ENCODE measurements at regions not wholly inside any gene's neighbourhood (a gene's known extent, or its start where the extent isn't known, plus 50 kb on each side); places are given as distances from the start of the nearest gene placed in this dataset.

DNA sequence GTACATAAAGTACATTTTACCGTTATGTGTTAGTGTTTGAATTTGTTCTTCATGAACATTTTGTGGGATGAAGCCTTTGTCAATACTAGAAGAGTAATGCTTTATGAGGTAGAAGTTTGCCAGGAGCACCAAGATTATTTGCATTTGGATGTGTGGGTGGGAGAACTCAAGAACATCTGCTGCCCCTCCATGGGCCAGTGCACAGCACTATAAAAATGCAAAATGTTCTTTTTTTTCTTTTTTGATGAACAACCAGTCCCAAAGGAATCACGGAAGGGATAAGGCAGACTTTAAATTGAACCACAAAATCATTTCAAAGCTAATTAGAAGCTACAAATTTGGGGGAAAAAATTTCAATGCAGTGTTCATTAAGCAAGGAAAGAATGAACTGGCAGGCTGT lies 300.3 kb upstream of the NWD2 start:
- WGBS, 2 donors, result 65 to 66% methylated on average over 2 of the region's 2 CpGs
- H3K27ac ChIP-seq, result no peak overlapping the region

DNA sequence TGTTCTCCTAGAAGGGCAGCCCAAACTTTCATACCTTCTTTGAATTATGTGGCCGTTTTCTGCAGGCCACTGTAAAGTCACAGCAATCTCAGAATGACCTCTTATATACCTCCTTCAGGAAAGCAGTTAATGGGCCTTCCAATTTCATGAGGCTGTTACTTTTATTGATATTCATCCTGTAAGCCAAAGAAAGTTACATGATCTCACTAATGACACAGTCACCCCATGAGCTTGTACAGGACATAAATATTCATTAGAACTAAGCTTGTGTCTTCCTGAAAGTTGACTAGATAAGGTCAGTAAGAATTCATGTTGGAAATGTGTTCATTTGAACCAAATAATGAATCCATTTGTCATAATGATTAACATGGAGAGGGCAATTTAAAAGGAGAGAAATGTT lies 283.1 kb upstream of the NWD2 start:
- TF ChIP-seq EP300 (IDR thresholded peaks at IDR 0.05) (no peak), POLR2AphosphoS5 (IDR thresholded peaks at IDR 0.05) (no peak)
- H3K4me3 ChIP-seq, result no peak overlapping the region
- H3K27ac ChIP-seq, result no peak overlapping the region
- 68 to 71% methylated on average over 1 of the region's 1 CpG for WGBS, 2 donors
- no peaks in the 10 kb centered on the region for H3K4me1 ChIP-seq
- H3K9me3 ChIP-seq, result no peaks in the 10 kb centered on the region
- H3K36me3 ChIP-seq, result no peaks in the 10 kb centered on the region
- no peak for DNase-seq
- no peak for ATAC-seq (ENCODE audit: low FRiP score in 2 of 2)
- no peaks in the 10 kb centered on the region for H3K27me3 ChIP-seq

More for the DNA sequence above, 300.3 kb upstream of the NWD2 start:
- no peak overlapping the region for H3K4me3 ChIP-seq
- H3K4me1 ChIP-seq, result no peaks in the 10 kb centered on the region
- ATAC-seq (ENCODE audit: low FRiP score in 2 of 2), result no peak
- H3K9me3 ChIP-seq, result no peaks in the 10 kb centered on the region
- no peak for TF ChIP-seq POLR2A (IDR thresholded peaks at IDR 0.05)
- TF ChIP-seq CTCF (IDR thresholded peaks at IDR 0.05), result no peak
- no peak for TF ChIP-seq EP300 (IDR thresholded peaks at IDR 0.05)
- no peak for TF ChIP-seq POLR2AphosphoS5 (IDR thresholded peaks at IDR 0.05)
- H3K27me3 ChIP-seq, result no peaks in the 10 kb centered on the region
- no peak for DNase-seq
- no peaks in the 10 kb centered on the region for H3K36me3 ChIP-seq

- Histone ChIP-seq H3K9me3 (no peaks in the 10 kb centered on the region), H3K36me3 (no peaks in the 10 kb centered on the region), H3K27ac (no peak overlapping the region), H3K27me3 (no peaks in the 10 kb centered on the region), H3K4me3 (no peak overlapping the region), H3K4me1 (no peaks in the 10 kb centered on the region)
- whole genome bisulfite sequencing, 2 donors, result 81 to 86% methylated on average over 2 of the region's 2 CpGs
- TF ChIP-seq EP300 (IDR thresholded peaks at IDR 0.05), result no peak
- no peak for TF ChIP-seq CTCF (IDR thresholded peaks at IDR 0.05)
- no peak for TF ChIP-seq POLR2A (IDR thresholded peaks at IDR 0.05)
- TF ChIP-seq POLR2AphosphoS5 (IDR thresholded peaks at IDR 0.05), result no peak
- ATAC-seq (ENCODE audit: low FRiP score in 2 of 2), result no peak
- DNase-seq, result no peak
Observed at GRCh38 chr4:36966756-36967460, 277.6 kb upstream of the NWD2 start.

DNA sequence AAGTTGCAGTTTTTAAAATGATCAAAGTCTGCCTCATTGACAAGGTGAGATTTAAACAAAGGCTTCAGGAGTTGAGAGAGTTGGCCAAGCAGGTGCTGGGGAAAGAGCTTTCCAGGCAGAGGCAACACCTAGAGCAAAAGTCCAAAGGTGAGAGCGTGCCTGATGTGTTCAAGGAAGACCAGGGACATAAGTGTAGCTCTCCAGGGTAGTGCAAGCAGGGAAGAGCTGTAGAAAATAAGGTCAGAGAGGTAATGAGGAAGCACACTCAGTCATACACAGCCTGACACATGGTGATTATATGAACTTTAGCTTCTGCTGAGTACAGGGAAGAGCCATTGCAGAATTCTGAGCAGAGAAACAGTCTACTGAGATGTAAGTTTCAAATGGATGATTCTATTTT lies 265.0 kb upstream of the NWD2 start:
- H3K27ac ChIP-seq, result no peak overlapping the region
- no peaks in the 10 kb centered on the region for H3K36me3 ChIP-seq
- H3K4me3 ChIP-seq, result no peak overlapping the region
- TF ChIP-seq EP300 (IDR thresholded peaks at IDR 0.05) (no peak), CTCF (IDR thresholded peaks at IDR 0.05) (no peak), POLR2AphosphoS5 (IDR thresholded peaks at IDR 0.05) (no peak), POLR2A (IDR thresholded peaks at IDR 0.05) (no peak)
- no peak for ATAC-seq (ENCODE audit: low FRiP score in 2 of 2)
- no peak for DNase-seq
- H3K9me3 ChIP-seq, result no peaks in the 10 kb centered on the region
- 53 to 63% methylated on average over 1 of the region's 1 CpG for WGBS, 2 donors
- no peaks in the 10 kb centered on the region for H3K4me1 ChIP-seq
- H3K27me3 ChIP-seq, result no peaks in the 10 kb centered on the region

DNA sequence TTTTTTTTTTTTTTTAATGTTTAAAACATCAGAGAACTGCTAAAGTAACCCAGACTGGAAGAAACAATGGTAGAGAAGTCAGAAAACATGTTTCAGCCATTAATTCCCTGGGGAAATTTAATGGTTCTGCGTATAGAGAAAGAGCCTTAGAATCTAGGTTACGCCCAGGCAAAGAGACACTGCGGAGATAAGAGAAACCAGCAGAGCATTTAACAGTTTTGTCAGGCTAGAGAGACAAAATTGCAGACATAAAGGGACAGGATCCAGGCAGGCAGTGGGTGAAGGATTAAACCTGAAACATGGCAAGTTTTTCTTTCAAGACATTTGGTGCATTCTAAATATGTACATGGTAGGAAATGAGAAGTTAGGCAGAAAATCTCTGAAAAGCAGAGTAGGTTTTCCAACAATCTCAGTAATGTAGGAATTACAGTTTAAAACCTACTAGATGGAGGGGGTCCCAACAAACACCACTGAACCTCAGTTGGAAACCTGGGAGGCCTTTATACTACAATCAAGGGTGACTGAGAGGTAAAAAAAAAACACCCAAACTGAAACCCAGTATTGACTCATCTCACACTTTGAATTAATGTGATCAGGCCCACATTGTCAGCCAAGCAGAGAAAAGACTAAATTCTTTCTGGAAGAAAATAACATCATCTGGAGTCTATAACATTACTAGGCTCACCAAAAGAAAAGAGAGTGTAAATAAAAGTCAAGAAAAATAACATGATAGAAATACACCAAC lies 254.2 kb upstream of the NWD2 start:
- Histone ChIP-seq H3K9me3 (no peaks in the 10 kb centered on the region), H3K4me1 (no peaks in the 10 kb centered on the region), H3K4me3 (no peak overlapping the region), H3K27ac (no peak overlapping the region), H3K36me3 (no peaks in the 10 kb centered on the region), H3K27me3 (no peaks in the 10 kb centered on the region)
- DNase-seq, result no peak
- 79% methylated on average over 3 of the region's 3 CpGs for WGBS, 2 donors
- TF ChIP-seq POLR2A (IDR thresholded peaks at IDR 0.05) (no peak), EP300 (IDR thresholded peaks at IDR 0.05) (no peak), POLR2AphosphoS5 (IDR thresholded peaks at IDR 0.05) (no peak), CTCF (IDR thresholded peaks at IDR 0.05) (no peak)
- no peak for ATAC-seq (ENCODE audit: low FRiP score in 2 of 2)
